MM.1S (cell line): ENCODE measurements at regions not wholly inside any gene's neighbourhood (a gene's known extent, or its start where the extent isn't known, plus 50 kb on each side); places are given as distances from the start of the nearest gene placed in this dataset.
A peak's percentile ranks its signal among the peaks of the same experiment; 100 is the strongest.

Experiments
- CTCF ChIP-seq: fragments of 300-600 bp; sonication (generic); IDR thresholded peaks from 2 replicates; pipeline ENCODE4 v1.5.1; 2016; ENCODE audit warnings: antibody characterized with exemption, low read length, mixed read lengths
- EZH2phosphoT487 ChIP-seq: fragments of 300-600 bp; sonication (generic); IDR thresholded peaks from 2 replicates; pipeline ENCODE4 v1.6.1; 2018; ENCODE audit warnings: antibody characterized with exemption, low read length

- peak; percentile 29 for TF ChIP-seq CTCF
- TF ChIP-seq EZH2phosphoT487 = no peak
These were observed 318.9 kb upstream of the PBX1 start for GRCh38 chr1:164240081-164240480.
